ENCODE measurements at regions not wholly inside any gene's neighbourhood (a gene's known extent, or its start where the extent isn't known, plus 50 kb on each side); places are given as distances from the start of the nearest gene placed in this dataset.

DNA sequence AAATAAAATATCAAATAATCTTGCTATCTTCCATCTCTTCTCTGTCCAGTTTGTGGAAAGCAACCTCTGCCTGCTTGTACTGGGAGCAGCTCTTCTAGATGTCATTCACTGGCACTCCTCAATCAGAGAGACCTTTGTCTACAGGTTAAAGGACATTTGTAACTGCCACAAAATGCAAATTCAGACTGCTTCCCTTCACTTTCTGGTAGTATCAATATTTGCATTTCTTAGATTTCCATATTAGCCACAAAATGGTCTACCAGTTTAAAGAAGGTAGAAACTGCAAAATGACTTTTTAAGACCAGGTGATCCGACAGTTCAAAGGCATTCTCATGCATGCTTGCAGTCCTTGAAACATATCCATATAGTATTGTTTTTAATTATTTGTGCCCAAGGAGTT, 51.7 kb upstream of the RCN1 start:
- no peak for TF ChIP-seq ARNTL (CRISPR knock-in tag; IDR thresholded peaks at IDR 0.05; ENCODE audit: borderline replicate concordance, low read depth)
- TF ChIP-seq, protein P1, sequence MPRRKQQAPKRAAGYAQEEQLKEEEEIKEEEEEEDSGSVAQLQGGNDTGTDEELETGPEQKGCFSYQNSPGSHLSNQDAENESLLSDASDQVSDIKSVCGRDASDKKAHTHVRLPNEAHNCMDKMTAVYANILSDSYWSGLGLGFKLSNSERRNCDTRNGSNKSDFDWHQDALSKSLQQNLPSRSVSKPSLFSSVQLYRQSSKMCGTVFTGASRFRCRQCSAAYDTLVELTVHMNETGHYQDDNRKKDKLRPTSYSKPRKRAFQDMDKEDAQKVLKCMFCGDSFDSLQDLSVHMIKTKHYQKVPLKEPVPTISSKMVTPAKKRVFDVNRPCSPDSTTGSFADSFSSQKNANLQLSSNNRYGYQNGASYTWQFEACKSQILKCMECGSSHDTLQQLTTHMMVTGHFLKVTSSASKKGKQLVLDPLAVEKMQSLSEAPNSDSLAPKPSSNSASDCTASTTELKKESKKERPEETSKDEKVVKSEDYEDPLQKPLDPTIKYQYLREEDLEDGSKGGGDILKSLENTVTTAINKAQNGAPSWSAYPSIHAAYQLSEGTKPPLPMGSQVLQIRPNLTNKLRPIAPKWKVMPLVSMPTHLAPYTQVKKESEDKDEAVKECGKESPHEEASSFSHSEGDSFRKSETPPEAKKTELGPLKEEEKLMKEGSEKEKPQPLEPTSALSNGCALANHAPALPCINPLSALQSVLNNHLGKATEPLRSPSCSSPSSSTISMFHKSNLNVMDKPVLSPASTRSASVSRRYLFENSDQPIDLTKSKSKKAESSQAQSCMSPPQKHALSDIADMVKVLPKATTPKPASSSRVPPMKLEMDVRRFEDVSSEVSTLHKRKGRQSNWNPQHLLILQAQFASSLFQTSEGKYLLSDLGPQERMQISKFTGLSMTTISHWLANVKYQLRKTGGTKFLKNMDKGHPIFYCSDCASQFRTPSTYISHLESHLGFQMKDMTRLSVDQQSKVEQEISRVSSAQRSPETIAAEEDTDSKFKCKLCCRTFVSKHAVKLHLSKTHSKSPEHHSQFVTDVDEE (CRISPR knock-in tag; IDR thresholded peaks at IDR 0.05) = no peak
- TF ChIP-seq, protein P2, sequence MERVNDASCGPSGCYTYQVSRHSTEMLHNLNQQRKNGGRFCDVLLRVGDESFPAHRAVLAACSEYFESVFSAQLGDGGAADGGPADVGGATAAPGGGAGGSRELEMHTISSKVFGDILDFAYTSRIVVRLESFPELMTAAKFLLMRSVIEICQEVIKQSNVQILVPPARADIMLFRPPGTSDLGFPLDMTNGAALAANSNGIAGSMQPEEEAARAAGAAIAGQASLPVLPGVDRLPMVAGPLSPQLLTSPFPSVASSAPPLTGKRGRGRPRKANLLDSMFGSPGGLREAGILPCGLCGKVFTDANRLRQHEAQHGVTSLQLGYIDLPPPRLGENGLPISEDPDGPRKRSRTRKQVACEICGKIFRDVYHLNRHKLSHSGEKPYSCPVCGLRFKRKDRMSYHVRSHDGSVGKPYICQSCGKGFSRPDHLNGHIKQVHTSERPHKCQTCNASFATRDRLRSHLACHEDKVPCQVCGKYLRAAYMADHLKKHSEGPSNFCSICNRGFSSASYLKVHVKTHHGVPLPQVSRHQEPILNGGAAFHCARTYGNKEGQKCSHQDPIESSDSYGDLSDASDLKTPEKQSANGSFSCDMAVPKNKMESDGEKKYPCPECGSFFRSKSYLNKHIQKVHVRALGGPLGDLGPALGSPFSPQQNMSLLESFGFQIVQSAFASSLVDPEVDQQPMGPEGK (CRISPR knock-in tag; IDR thresholded peaks at IDR 0.05; ENCODE audit: borderline replicate concordance) = no peak
- no peak for ATAC-seq

DNA sequence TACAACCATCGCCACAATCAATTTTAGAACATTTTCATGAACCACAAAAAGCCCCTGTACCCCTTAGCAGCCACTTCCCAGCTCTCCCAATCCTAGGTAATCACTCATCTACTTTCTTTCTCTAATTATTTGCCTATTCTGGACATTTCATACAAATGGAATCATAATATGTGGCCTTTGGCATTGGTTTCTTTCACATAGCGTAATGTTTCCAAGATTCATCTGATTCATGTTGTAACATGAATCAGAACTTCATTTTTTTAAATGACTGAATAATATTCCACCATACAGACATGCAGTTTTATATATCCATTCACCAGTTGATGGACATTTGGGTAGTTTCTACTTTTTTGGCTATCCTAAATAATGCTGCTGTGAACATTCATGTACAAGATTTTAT, 56.2 kb upstream of the RCN1 start:
- ATAC-seq = no peak
- TF ChIP-seq PPARA (CRISPR knock-in tag; IDR thresholded peaks at IDR 0.05; ENCODE audit: borderline replicate concordance) (no peak), ESRRG (CRISPR knock-in tag; IDR thresholded peaks at IDR 0.05) (no peak), ZFP3 (CRISPR knock-in tag; IDR thresholded peaks at IDR 0.05) (no peak), TCF4 (CRISPR knock-in tag; IDR thresholded peaks at IDR 0.05; ENCODE audit: borderline replicate concordance) (no peak), ZNF565 (CRISPR knock-in tag; conservative IDR thresholded peaks at IDR 0.05; ENCODE audit: low read depth) (no peak), ZNF8 (CRISPR knock-in tag; IDR thresholded peaks at IDR 0.05) (no peak), GLIS3 (CRISPR knock-in tag; IDR thresholded peaks at IDR 0.05) (no peak), SNAI2 (CRISPR knock-in tag; IDR thresholded peaks at IDR 0.05) (no peak), ZFP30 (CRISPR knock-in tag; IDR thresholded peaks at IDR 0.05) (no peak), ARNTL (CRISPR knock-in tag; IDR thresholded peaks at IDR 0.05; ENCODE audit: borderline replicate concordance, low read depth) (no peak)
- TF ChIP-seq, protein P3, sequence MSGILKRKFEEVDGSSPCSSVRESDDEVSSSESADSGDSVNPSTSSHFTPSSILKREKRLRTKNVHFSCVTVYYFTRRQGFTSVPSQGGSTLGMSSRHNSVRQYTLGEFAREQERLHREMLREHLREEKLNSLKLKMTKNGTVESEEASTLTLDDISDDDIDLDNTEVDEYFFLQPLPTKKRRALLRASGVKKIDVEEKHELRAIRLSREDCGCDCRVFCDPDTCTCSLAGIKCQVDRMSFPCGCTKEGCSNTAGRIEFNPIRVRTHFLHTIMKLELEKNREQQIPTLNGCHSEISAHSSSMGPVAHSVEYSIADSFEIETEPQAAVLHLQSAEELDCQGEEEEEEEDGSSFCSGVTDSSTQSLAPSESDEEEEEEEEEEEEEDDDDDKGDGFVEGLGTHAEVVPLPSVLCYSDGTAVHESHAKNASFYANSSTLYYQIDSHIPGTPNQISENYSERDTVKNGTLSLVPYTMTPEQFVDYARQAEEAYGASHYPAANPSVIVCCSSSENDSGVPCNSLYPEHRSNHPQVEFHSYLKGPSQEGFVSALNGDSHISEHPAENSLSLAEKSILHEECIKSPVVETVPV (CRISPR knock-in tag; IDR thresholded peaks at IDR 0.05) = no peak
- TF ChIP-seq, protein P4, sequence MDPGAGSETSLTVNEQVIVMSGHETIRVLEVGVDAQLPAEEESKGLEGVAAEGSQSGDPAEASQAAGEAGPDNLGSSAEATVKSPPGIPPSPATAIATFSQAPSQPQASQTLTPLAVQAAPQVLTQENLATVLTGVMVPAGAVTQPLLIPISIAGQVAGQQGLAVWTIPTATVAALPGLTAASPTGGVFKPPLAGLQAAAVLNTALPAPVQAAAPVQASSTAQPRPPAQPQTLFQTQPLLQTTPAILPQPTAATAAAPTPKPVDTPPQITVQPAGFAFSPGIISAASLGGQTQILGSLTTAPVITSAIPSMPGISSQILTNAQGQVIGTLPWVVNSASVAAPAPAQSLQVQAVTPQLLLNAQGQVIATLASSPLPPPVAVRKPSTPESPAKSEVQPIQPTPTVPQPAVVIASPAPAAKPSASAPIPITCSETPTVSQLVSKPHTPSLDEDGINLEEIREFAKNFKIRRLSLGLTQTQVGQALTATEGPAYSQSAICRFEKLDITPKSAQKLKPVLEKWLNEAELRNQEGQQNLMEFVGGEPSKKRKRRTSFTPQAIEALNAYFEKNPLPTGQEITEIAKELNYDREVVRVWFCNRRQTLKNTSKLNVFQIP (CRISPR knock-in tag; IDR thresholded peaks at IDR 0.05; ENCODE audit: borderline replicate concordance, low read depth) = no peak
- TF ChIP-seq, protein P5, sequence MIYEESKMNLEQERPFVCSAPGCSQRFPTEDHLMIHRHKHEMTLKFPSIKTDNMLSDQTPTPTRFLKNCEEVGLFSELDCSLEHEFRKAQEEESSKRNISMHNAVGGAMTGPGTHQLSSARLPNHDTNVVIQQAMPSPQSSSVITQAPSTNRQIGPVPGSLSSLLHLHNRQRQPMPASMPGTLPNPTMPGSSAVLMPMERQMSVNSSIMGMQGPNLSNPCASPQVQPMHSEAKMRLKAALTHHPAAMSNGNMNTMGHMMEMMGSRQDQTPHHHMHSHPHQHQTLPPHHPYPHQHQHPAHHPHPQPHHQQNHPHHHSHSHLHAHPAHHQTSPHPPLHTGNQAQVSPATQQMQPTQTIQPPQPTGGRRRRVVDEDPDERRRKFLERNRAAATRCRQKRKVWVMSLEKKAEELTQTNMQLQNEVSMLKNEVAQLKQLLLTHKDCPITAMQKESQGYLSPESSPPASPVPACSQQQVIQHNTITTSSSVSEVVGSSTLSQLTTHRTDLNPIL (CRISPR knock-in tag; IDR thresholded peaks at IDR 0.05; ENCODE audit: low read depth) = no peak

DNA sequence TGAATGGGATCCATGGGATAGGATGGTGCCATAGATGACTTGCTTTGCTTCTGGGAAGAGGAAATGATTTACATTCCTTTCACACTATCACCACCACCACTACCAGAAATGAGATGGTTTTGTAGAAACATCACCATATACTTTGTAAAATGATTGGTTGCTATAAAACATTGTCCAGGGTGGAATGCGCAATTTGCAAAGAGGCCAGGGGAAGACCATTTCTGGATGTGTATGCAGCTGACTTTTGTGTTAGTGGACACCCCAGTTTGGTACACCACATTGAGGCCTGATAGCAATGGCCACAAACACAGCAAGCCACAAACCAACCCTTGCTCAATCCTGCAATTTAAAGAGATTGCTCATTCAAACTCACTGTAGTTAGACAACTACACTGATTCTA, 56.7 kb upstream of the RCN1 start:
- ATAC-seq = no peak; the same call in 1 of the 3 replicates
- TF ChIP-seq, protein P2 (CRISPR knock-in tag; IDR thresholded peaks at IDR 0.05; ENCODE audit: borderline replicate concordance) = no peak
- TF ChIP-seq ZFP30 (CRISPR knock-in tag; IDR thresholded peaks at IDR 0.05) = no peak
- TF ChIP-seq ZNF8 (CRISPR knock-in tag; IDR thresholded peaks at IDR 0.05) = no peak
- no peak for TF ChIP-seq GLIS3 (CRISPR knock-in tag; IDR thresholded peaks at IDR 0.05)
- TF ChIP-seq ZFP3 (CRISPR knock-in tag; IDR thresholded peaks at IDR 0.05) = no peak
- no peak for TF ChIP-seq ISL1 (CRISPR knock-in tag; IDR thresholded peaks at IDR 0.05)

DNA sequence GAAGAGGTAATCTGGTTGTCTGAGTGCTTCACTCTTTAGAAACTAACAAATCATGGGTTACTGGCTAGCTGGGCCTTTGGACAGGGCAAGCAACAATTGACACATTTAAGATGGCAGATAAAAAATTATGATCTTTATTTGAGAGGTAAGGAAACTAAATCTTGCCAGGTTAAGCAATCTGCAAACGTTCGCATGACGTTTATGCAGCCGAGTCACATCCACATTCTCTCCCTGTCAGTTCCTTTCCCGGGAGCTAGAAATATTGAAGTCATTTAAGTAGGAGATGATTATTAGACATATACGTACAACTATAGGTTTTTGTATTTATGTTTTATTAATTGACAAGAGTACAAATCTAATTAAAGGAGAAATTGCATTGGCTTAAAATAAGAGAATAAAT, 57.4 kb upstream of the RCN1 start:
- no peak for ATAC-seq
- TF ChIP-seq ISL1 (CRISPR knock-in tag; IDR thresholded peaks at IDR 0.05) (no peak), ZNF70 (CRISPR knock-in tag; IDR thresholded peaks at IDR 0.05) (no peak)
- TF ChIP-seq, protein P3 (CRISPR knock-in tag; IDR thresholded peaks at IDR 0.05) = no peak
- TF ChIP-seq, protein P5 (CRISPR knock-in tag; IDR thresholded peaks at IDR 0.05; ENCODE audit: low read depth) = no peak
- TF ChIP-seq, protein P1 (CRISPR knock-in tag; IDR thresholded peaks at IDR 0.05) = no peak
